Psoas muscle (tissue), 7 donors: ENCODE measurements at regions not wholly inside any gene's neighbourhood (a gene's known extent, or its start where the extent isn't known, plus 50 kb on each side); places are given as distances from the start of the nearest gene placed in this dataset.

Source experiments
- ATAC-seq, 4 donors: fragments of 200-7000 bp; cut with Tn5 transposase; one replicate each; pipeline ENCODE4 v1.9.1; 2020; ENCODE audit warnings: moderate library complexity in 3 of 4, mild to moderate bottlenecking in 2 of 4
- DNase-seq, 2 donors: peaks; one replicate each; pipeline ENCODE4 v3.0.0-alpha.2; 2020
- H3K27ac ChIP-seq: fragments of 200-600 bp; one replicate; pipeline ENCODE4 v1.8.0; 2022
- H3K27me3 ChIP-seq, 3 donors: fragments of 200-600 bp in 1 of 3; one replicate each; pipeline versions ENCODE4 v1.6.1 to v1.8.0; 2013 to 2022; ENCODE audit warnings: low read length in 2 of 3, mild to moderate bottlenecking in 2 of 3, moderate library complexity in 1 of 3; ENCODE audit not compliant: insufficient read depth in 3 of 3
- H3K36me3 ChIP-seq, 2 donors: fragments of 200-600 bp in 1 of 2; one replicate each; pipeline versions ENCODE4 v1.6.1 to v1.8.0; 2013 to 2022; ENCODE audit warnings: low read depth in 1 of 2, mild to moderate bottlenecking in 1 of 2, moderate library complexity in 1 of 2; ENCODE audit not compliant: insufficient read depth in 1 of 2
- H3K4me1 ChIP-seq: fragments of 200-600 bp; one replicate; pipeline ENCODE4 v1.8.0; 2022
- H3K4me3 ChIP-seq: fragments of 200-600 bp; one replicate; pipeline ENCODE4 v1.8.0; 2022; ENCODE audit warnings: mild to moderate bottlenecking
- H3K9me3 ChIP-seq: fragments of 200-600 bp; one replicate; pipeline ENCODE4 v1.8.0; 2022
- WGBS, 3 donors: extraction: QIAGEN DNeasy Blood & Tissue Kit; methylation state at CpG; one replicate each; pipeline versions ENCODE4 v1.1.6 to v1.1.7; 2013; 5-methylcytosine and 5-hydroxymethylcytosine counted together
- intact Hi-C, 2 donors: fragments of 100-400 bp; cut with DNase I; formaldehyde crosslinking; loops; one replicate each; pipeline versions ENCODE4 v1.11.0 to v1.14.2; 2022
- TF ChIP-seq, protein P1 (sequence below): fragments of 200-600 bp; IDR thresholded peaks from one replicate; pipeline ENCODE4 v1.8.0; 2022; ENCODE audit warnings: antibody characterized with exemption
- donor health status: healthy with polysubstance abuse.
- donor health status: DM: no; HTN: no; CAD: no; lungs with moderate emphysema.
- donor health status: Bipolar disorder and iron deficiency.
- donor health status: healthy.
- donor health status: DM: yes; HTN: yes; CAD: no.
- donor health status: DM: no; HTN: no; CAD: no.
- donor health status: DM: yes; HTN: yes; CAD: no.

- DNase-seq = no peak
- no peak for ATAC-seq
- Histone ChIP-seq H3K27me3 (no peaks in the 10 kb centered on the region), H3K4me1 (no peaks in the 10 kb centered on the region), H3K27ac (no peak overlapping the region), H3K9me3 (peaks cover 3% of the 10 kb centered on the region), H3K36me3 (peaks cover 0 to 25% of the 10 kb centered on the region in 2 donors), H3K4me3 (no peak overlapping the region)
- intact Hi-C loops = no loop called here
- TF ChIP-seq, protein P1, sequence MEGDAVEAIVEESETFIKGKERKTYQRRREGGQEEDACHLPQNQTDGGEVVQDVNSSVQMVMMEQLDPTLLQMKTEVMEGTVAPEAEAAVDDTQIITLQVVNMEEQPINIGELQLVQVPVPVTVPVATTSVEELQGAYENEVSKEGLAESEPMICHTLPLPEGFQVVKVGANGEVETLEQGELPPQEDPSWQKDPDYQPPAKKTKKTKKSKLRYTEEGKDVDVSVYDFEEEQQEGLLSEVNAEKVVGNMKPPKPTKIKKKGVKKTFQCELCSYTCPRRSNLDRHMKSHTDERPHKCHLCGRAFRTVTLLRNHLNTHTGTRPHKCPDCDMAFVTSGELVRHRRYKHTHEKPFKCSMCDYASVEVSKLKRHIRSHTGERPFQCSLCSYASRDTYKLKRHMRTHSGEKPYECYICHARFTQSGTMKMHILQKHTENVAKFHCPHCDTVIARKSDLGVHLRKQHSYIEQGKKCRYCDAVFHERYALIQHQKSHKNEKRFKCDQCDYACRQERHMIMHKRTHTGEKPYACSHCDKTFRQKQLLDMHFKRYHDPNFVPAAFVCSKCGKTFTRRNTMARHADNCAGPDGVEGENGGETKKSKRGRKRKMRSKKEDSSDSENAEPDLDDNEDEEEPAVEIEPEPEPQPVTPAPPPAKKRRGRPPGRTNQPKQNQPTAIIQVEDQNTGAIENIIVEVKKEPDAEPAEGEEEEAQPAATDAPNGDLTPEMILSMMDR = no peak
Observed at GRCh38 chr4:122980860-122981259, 58.5 kb upstream of the NUDT6 start.

DNA sequence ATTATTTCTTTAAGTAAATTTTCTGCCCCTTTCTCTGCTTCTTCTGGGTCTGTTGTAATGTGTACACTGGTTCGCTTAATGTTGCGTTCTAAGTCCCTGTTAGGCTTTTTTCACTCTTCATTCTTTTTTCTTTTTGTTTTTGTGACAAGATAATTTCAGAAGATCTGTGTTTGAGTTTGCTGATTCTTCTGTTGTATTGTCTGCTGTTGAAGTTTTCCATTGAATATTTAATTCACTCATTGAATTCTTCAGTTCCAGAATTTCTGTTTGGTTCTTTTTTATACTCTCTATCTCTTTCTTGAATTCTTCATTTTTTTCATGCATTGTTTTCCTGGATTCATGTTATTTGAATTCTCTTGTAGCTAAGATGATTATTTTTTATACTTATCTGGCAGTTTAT lies 66.3 kb upstream of the NUDT6 start:
- Histone ChIP-seq H3K36me3 (no peaks in the 10 kb centered on the region), H3K27me3 (no peaks in the 10 kb centered on the region), H3K4me3 (no peak overlapping the region), H3K27ac (no peak overlapping the region), H3K9me3 (peaks cover 8% of the 10 kb centered on the region), H3K4me1 (no peaks in the 10 kb centered on the region)
- intact Hi-C loops = no loop called here
- no peak for DNase-seq
- no peak for ATAC-seq
- WGBS, 3 donors = 98 to 100% (median 98%) methylated on average over 2 of the region's 2 CpGs
- TF ChIP-seq, protein P1 = no peak

DNA sequence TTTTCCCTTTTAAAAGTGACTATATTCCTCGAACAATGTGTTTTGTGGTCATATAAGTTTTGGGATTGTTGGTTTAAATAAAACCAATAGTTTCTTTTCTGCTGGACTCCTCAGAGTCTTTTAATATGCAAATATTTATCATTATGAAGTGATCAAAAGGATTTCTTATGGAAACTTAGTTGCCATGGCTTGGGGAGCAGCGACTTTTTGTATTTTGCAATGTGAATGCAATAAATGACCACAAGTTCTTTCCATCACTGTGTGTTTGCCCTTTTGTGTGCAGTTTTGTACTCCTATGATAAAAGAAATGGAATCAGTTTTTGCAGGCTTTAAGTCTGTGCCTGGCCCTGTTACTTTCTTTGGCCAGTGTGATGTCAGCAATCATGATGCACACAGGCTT lies 68.5 kb upstream of the NUDT6 start:
- WGBS, 3 donors = 95 to 97% (median 96%) methylated on average over 2 of the region's 2 CpGs
- H3K27me3 ChIP-seq = no peaks in the 10 kb centered on the region
- ATAC-seq (no peak), DNase-seq (no peak)
- H3K4me3 ChIP-seq = no peak overlapping the region
- H3K36me3 ChIP-seq = no peaks in the 10 kb centered on the region
- intact Hi-C loops = no loop called here
- no peak overlapping the region for H3K27ac ChIP-seq
- peaks cover 8% of the 10 kb centered on the region for H3K9me3 ChIP-seq
- H3K4me1 ChIP-seq = no peaks in the 10 kb centered on the region
- TF ChIP-seq, protein P1 = no peak

DNA sequence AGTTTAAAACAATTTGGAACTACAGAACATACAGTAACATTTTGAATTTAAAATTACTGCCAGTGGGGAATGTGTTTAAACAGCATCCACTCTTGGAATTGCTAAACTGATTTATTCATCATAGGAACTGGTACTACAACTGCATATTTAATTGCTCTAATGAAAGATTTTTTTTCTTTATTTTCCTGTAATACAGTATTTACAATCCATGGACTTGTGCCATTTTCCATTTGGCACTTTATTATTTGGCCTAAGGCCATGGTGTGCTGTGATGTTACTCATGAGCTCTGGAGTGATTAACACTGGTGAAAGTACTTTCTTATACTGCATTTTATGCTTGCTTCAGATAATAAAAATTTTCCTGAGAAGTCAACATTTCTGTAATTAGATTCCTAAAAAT lies 69.7 kb upstream of the NUDT6 start:
- no peak for ATAC-seq
- TF ChIP-seq, protein P1 = no peak

DNA sequence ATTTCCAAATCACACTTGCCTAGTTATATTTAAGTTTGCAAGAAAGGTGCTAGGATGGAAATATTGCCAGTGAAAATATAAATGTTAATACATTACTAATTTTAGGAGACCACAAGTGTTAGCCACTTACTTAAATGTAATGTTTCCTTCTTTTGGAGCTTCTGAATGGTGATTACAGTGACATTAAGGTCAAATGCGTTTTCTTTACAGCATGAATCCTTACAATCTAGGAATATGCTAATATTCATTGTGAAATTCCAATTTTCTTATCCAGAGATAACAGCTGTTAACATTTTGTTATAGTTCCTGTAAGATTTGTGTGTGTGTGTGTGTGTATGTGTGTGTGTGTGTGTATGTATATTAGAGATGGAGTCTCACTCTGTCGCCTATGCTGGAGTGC lies 70.2 kb upstream of the NUDT6 start:
- no peak for DNase-seq
- WGBS, 3 donors = 83 to 90% (median 89%) methylated on average over 2 of the region's 2 CpGs
- H3K27ac ChIP-seq = no peak overlapping the region
- TF ChIP-seq, protein P1 = no peak
- H3K9me3 ChIP-seq = peaks cover 3% of the 10 kb centered on the region
- H3K36me3 ChIP-seq = no peaks in the 10 kb centered on the region
- no peaks in the 10 kb centered on the region for H3K4me1 ChIP-seq
- ATAC-seq = no peak
- intact Hi-C loops = no loop called here
- H3K27me3 ChIP-seq = no peaks in the 10 kb centered on the region
- no peak overlapping the region for H3K4me3 ChIP-seq

More for the DNA sequence above, 69.7 kb upstream of the NUDT6 start:
- Histone ChIP-seq H3K4me1 (no peaks in the 10 kb centered on the region), H3K27ac (no peak overlapping the region), H3K4me3 (no peak overlapping the region), H3K27me3 (no peaks in the 10 kb centered on the region), H3K36me3 (no peaks in the 10 kb centered on the region), H3K9me3 (peaks cover 8% of the 10 kb centered on the region)
- intact Hi-C loops = no loop called here
- no peak for DNase-seq
